Keratinocyte (primary cell): ENCODE measurements at regions not wholly inside any gene's neighbourhood (a gene's known extent, or its start where the extent isn't known, plus 50 kb on each side); places are given as distances from the start of the nearest gene placed in this dataset.

Experiments used
- DNase-seq: peaks from one replicate; pipeline ENCODE4 v3.0.0-alpha.2; 2011; ENCODE audit warnings: low read depth, missing footprints, low spot score
- FAIRE-seq: peaks from 2 replicates; lab custom pipeline; 2011; peaks lifted over from hg19 to GRCh38; lab: Jason Lieb, UNC
- H2AFZ ChIP-seq: 2 replicates; pipeline ENCODE4 v1.6.0; 2012; ENCODE audit warnings: low read length, control low read depth, inconsistent platforms; ENCODE audit not compliant: control insufficient read depth
- H3K27ac ChIP-seq: 2 replicates; pipeline ENCODE4 v1.5.1; 2011; ENCODE audit warnings: low read length; ENCODE audit not compliant: control insufficient read depth, insufficient read depth
- H3K27me3 ChIP-seq: 3 replicates; pipeline ENCODE4 v1.6.0; 2011; ENCODE audit warnings: low read length; ENCODE audit not compliant: control insufficient read depth, insufficient read depth; ENCODE audit errors: extremely low read depth
- H3K36me3 ChIP-seq, 2 experiments: 2 replicates in 1 of 2; 3 replicates in 1 of 2; pipeline ENCODE4 v1.5.1; 2011; ENCODE audit warnings: low read length in 2 of 2, mild to moderate bottlenecking in 1 of 2; ENCODE audit not compliant: control insufficient read depth in 2 of 2, insufficient read depth in 2 of 2; ENCODE audit errors: extremely low read depth in 1 of 2
- H3K4me1 ChIP-seq: 3 replicates; pipeline ENCODE4 v1.5.1; 2011; ENCODE audit warnings: low read length; ENCODE audit not compliant: control insufficient read depth, insufficient read depth; ENCODE audit errors: extremely low read depth
- H3K4me2 ChIP-seq: 3 replicates; pipeline ENCODE4 v1.6.0; 2011; ENCODE audit warnings: low read depth, low read length; ENCODE audit not compliant: control insufficient read depth, insufficient read depth; ENCODE audit errors: extremely low read depth
- H3K4me3 ChIP-seq, 3 experiments: fragments of 200-600 bp in 1 of 3; sonication (generic) in 1 of 3; 2 replicates in 2 of 3; 3 replicates in 1 of 3; pipeline ENCODE4 v1.5.1; 2011 to 2016; ENCODE audit warnings: low read length in 3 of 3, mild to moderate bottlenecking in 3 of 3, control low read depth in 2 of 3, inconsistent platforms in 1 of 3, low read depth in 1 of 3, mixed read lengths in 1 of 3, mixed run types in 1 of 3, moderate library complexity in 1 of 3; ENCODE audit not compliant: control insufficient read depth in 2 of 3, insufficient read depth in 2 of 3; ENCODE audit errors: extremely low read depth in 1 of 3
- H3K79me2 ChIP-seq: 2 replicates; pipeline ENCODE4 v1.6.0; 2012; ENCODE audit warnings: low read length; ENCODE audit not compliant: control insufficient read depth, insufficient read depth
- H3K9ac ChIP-seq: 3 replicates; pipeline ENCODE4 v1.6.0; 2011; ENCODE audit warnings: low read length; ENCODE audit not compliant: control insufficient read depth, insufficient read depth; ENCODE audit errors: extremely low read depth
- H3K9me1 ChIP-seq: 3 replicates; pipeline ENCODE4 v1.6.0; 2011; ENCODE audit warnings: low read length; ENCODE audit not compliant: control insufficient read depth, insufficient read depth; ENCODE audit errors: extremely low read depth
- H3K9me3 ChIP-seq: 2 replicates; pipeline ENCODE4 v1.5.1; 2012; ENCODE audit warnings: low read depth, low read length; ENCODE audit not compliant: control insufficient read depth
- H4K20me1 ChIP-seq: 3 replicates; pipeline ENCODE4 v1.6.0; 2011; ENCODE audit warnings: low read length; ENCODE audit not compliant: control insufficient read depth, insufficient read depth; ENCODE audit errors: extremely low read depth
- EZH2 ChIP-seq: IDR thresholded peaks from one replicate; pipeline ENCODE4 v1.6.1; 2012; ENCODE audit warnings: inconsistent platforms, mild to moderate bottlenecking, low read length, moderate library complexity
- dilution Hi-C: fragments of 300-500 bp; cut with MboI; formaldehyde crosslinking; loops from one replicate; pipeline ENCODE4 v1.7.0; 2020; ENCODE audit warnings: low sequenced_read_pairs; ENCODE audit not compliant: extremely low pct_ligation_motif_present
- TF ChIP-seq, protein P1 (sequence below), 3 experiments: IDR thresholded peaks in 1 of 3; conservative IDR thresholded peaks in 1 of 3; optimal IDR thresholded peaks in 1 of 3; 2 replicates in 2 of 3; 3 replicates in 1 of 3; pipeline versions ENCODE3 to v1.5.1; 2011; ENCODE audit warnings: low read length in 3 of 3, mild to moderate bottlenecking in 3 of 3, moderate library complexity in 2 of 3, control low read depth in 1 of 3, inconsistent platforms in 1 of 3; ENCODE audit not compliant: insufficient read depth in 2 of 3; ENCODE audit errors: extremely low read depth in 1 of 3

DNA sequence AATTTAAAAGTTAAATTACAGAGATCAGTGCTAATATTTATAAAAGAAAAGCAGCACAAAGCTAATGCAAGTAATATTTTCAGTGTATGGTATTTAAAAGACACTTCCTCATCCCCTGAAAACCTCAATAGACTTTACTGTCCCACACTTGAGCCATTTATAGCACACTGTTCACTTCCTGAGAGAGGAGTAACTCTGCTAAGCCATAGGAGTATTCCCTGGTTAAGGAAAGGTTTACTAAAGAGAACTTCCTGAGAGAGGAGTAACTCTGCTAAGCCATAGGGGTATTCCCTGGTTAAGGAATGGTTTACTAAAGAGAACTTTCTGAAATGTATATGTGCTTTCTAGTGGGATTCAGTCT, 159.4 kb downstream of the NHLRC3 start:
- H2AFZ ChIP-seq = no peak overlapping the region
- H4K20me1 ChIP-seq = no peaks in the 10 kb centered on the region
- no peaks in the 10 kb centered on the region for H3K9me3 ChIP-seq
- H3K9ac ChIP-seq = no peak overlapping the region
- no peaks in the 10 kb centered on the region for H3K27me3 ChIP-seq
- TF ChIP-seq, protein P1, sequence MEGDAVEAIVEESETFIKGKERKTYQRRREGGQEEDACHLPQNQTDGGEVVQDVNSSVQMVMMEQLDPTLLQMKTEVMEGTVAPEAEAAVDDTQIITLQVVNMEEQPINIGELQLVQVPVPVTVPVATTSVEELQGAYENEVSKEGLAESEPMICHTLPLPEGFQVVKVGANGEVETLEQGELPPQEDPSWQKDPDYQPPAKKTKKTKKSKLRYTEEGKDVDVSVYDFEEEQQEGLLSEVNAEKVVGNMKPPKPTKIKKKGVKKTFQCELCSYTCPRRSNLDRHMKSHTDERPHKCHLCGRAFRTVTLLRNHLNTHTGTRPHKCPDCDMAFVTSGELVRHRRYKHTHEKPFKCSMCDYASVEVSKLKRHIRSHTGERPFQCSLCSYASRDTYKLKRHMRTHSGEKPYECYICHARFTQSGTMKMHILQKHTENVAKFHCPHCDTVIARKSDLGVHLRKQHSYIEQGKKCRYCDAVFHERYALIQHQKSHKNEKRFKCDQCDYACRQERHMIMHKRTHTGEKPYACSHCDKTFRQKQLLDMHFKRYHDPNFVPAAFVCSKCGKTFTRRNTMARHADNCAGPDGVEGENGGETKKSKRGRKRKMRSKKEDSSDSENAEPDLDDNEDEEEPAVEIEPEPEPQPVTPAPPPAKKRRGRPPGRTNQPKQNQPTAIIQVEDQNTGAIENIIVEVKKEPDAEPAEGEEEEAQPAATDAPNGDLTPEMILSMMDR (optimal IDR thresholded peaks at IDR 0.05 in 1 of 3, IDR thresholded peaks at IDR 0.05 in 1 of 3, conservative IDR thresholded peaks at IDR 0.05 in 1 of 3; ENCODE audit: extremely low read depth in 1 of 3, insufficient read depth in 2 of 3, low read length in 3 of 3) = no peak
- no peak for TF ChIP-seq EZH2
- no peak overlapping the region for H3K4me3 ChIP-seq
- no peaks in the 10 kb centered on the region for H3K9me1 ChIP-seq
- H3K79me2 ChIP-seq = no peaks in the 10 kb centered on the region
- DNase-seq (no peak), FAIRE-seq (no peak)
- no peak overlapping the region for H3K27ac ChIP-seq
- H3K4me1 ChIP-seq = no peaks in the 10 kb centered on the region
- no peak overlapping the region for H3K4me2 ChIP-seq
- no peaks in the 10 kb centered on the region for H3K36me3 ChIP-seq
- dilution Hi-C loops = no loop called here

DNA sequence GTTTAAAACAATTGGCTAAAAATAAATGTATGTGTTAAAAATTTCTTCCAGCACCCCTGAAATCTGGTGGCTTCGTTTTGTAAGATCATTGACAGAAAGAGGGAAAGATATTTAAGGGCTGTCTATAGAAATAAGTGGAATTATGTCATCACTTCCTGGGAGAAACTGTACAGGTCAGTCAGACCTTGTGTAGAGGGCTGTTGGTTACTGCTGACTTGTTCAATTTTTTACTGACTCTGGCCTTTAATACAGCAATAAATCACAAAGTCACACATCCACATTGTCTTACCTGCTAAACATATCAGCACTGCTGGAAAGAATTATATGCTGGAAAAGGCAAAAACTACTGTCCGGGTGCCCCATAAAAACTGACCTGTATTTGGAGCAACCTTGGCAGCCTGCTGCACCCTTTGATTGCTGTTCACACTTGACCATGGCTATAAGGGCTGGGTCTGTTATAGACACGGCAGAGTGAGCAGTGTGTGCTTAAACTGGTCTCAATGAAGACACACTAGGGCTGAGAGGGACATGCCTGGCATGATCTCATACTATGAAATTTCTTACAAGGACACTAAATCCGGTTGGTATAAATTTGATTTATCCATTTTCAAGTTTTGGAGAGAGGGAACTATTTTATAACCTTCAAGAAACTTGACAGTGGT, 162.1 kb downstream of the NHLRC3 start:
- Histone ChIP-seq H3K27me3 (no peaks in the 10 kb centered on the region), H3K4me3 (no peak overlapping the region), H3K79me2 (no peaks in the 10 kb centered on the region), H3K9me3 (no peaks in the 10 kb centered on the region), H3K27ac (no peak overlapping the region), H2AFZ (no peak overlapping the region), H4K20me1 (no peaks in the 10 kb centered on the region), H3K4me2 (no peak overlapping the region), H3K9me1 (no peaks in the 10 kb centered on the region), H3K9ac (no peak overlapping the region), H3K4me1 (no peaks in the 10 kb centered on the region), H3K36me3 (no peaks in the 10 kb centered on the region)
- FAIRE-seq = no peak
- dilution Hi-C loops = no loop called here
- no peak for DNase-seq
- TF ChIP-seq, protein P1 (optimal IDR thresholded peaks at IDR 0.05 in 1 of 3, IDR thresholded peaks at IDR 0.05 in 1 of 3, conservative IDR thresholded peaks at IDR 0.05 in 1 of 3; ENCODE audit: extremely low read depth in 1 of 3, insufficient read depth in 2 of 3, low read length in 3 of 3) = no peak
- no peak for TF ChIP-seq EZH2
